Caco-2 (cell line): ENCODE measurements at regions not wholly inside any gene's neighbourhood (a gene's known extent, or its start where the extent isn't known, plus 50 kb on each side); places are given as distances from the start of the nearest gene placed in this dataset.
"Not testable (repeated sequence)": the region's sequence is repeated elsewhere in the genome, so short reads cannot be mapped to it uniquely, and the experiment has no call there.

Experiments
- BruUV-seq: library from RNA; stranded (reverse); fragments of 400-500 nt; replicated peaks from 2 replicates; lab custom pipeline; 2021; lab: Mats Ljungman, UMichigan
- CTCF ChIA-PET: fragments of 300-600 bp; sonication (Branson Sonifier 250); formaldehyde crosslinking; loops from one replicate; lab custom pipeline; 2022; ENCODE audit warnings: antibody characterized with exemption; lab: Charles Lee
- POLR2A ChIA-PET: fragments of 300-600 bp; sonication (Branson Sonifier 250); formaldehyde crosslinking; loops from one replicate; lab custom pipeline; 2022; ENCODE audit warnings: antibody characterized with exemption; lab: Charles Lee
- DNase-seq, 2 experiments: peaks; one replicate each; pipeline versions ENCODE4 v3.0.0 to v3.0.0-alpha.2; 2020 to 2022
- H3K27me3 ChIP-seq: replicated peaks from 2 replicates; pipeline ENCODE4 v1.6.0; 2011; ENCODE audit warnings: low read length; ENCODE audit not compliant: control insufficient read depth, insufficient read depth
- H3K36me3 ChIP-seq: 2 replicates; pipeline ENCODE4 v1.5.1; 2011; ENCODE audit warnings: low read length; ENCODE audit not compliant: control insufficient read depth, insufficient read depth
- H3K4me1 ChIP-seq: fragments of 250-450 bp; sonication (Bioruptor Pico); 2 replicates; pipeline ENCODE4 v1.5.1; 2020; ENCODE audit warnings: mild to moderate bottlenecking
- H3K4me3 ChIP-seq: 2 replicates; pipeline ENCODE4 v1.5.1; 2011; ENCODE audit warnings: low read depth, mild to moderate bottlenecking, control low read depth, low read length
- H3K9me3 ChIP-seq: fragments of 250-450 bp; sonication (Bioruptor Pico); 2 replicates; pipeline ENCODE4 v1.5.1; 2020; ENCODE audit warnings: mild to moderate bottlenecking, moderate library complexity
- H3K27ac Mint-ChIP-seq: one replicate; pipeline ENCODE4 v1.8.0; 2022; ENCODE audit warnings: mixed read lengths; ENCODE audit not compliant: unreplicated experiment
- H3K27me3 Mint-ChIP-seq: one replicate; pipeline ENCODE4 v1.8.0; 2022; ENCODE audit warnings: mixed read lengths; ENCODE audit not compliant: insufficient read depth, unreplicated experiment
- H3K36me3 Mint-ChIP-seq: one replicate; pipeline ENCODE4 v1.8.0; 2022; ENCODE audit warnings: mild to moderate bottlenecking, mixed read lengths; ENCODE audit not compliant: insufficient read depth, unreplicated experiment
- H3K4me1 Mint-ChIP-seq: one replicate; pipeline ENCODE4 v1.8.0; 2022; ENCODE audit warnings: low read depth, mixed read lengths; ENCODE audit not compliant: unreplicated experiment
- H3K4me3 Mint-ChIP-seq: one replicate; pipeline ENCODE4 v1.8.0; 2022; ENCODE audit warnings: mild to moderate bottlenecking, moderate library complexity, mixed read lengths; ENCODE audit not compliant: unreplicated experiment
- H3K9me3 Mint-ChIP-seq: one replicate; pipeline ENCODE4 v1.8.0; 2022; ENCODE audit warnings: mixed read lengths; ENCODE audit not compliant: unreplicated experiment
- CTCF ChIP-seq, 2 experiments: fragments of 200-600 bp in 1 of 2; IDR thresholded peaks; 1 replicate in 1 of 2; 2 replicates in 1 of 2; pipeline versions ENCODE4 v1.5.1 to v1.8.0; 2011 to 2022; ENCODE audit warnings: antibody characterized with exemption in 1 of 2, control low read depth in 1 of 2, inconsistent platforms in 1 of 2, low read depth in 1 of 2, low read length in 1 of 2, mild to moderate bottlenecking in 1 of 2, moderate library complexity in 1 of 2; ENCODE audit not compliant: insufficient read depth in 1 of 2, severe bottlenecking in 1 of 2, unreplicated experiment in 1 of 2
- intact Hi-C: fragments of 100-400 bp; cut with micrococcal nuclease; formaldehyde crosslinking; loops from one replicate; pipeline ENCODE4 v1.10.0; 2022; ENCODE audit not compliant: unreplicated experiment

- BruUV-seq = no TSS peak
- TF ChIP-seq CTCF (IDR thresholded peaks at IDR 0.05; ENCODE audit: insufficient read depth in 1 of 2, low read depth in 1 of 2, low read length in 1 of 2, severe bottlenecking in 1 of 2, unreplicated experiment in 1 of 2) = no peak
- H3K27ac Mint-ChIP-seq = no peak overlapping the region
- no peaks in the 10 kb centered on the region for H3K36me3 ChIP-seq
- no peaks in the 10 kb centered on the region for H3K9me3 Mint-ChIP-seq
- CTCF ChIA-PET = no interaction called here
- intact Hi-C loops = no loop called here
- POLR2A ChIA-PET = no interaction called here
- H3K4me3 Mint-ChIP-seq = no peak overlapping the region
- H3K4me3 ChIP-seq = no peak overlapping the region
- H3K27me3 Mint-ChIP-seq = peaks cover 3% of the 10 kb centered on the region
- H3K9me3 ChIP-seq = no peaks in the 10 kb centered on the region
- no peaks in the 10 kb centered on the region for H3K4me1 ChIP-seq
- H3K27me3 ChIP-seq = no peaks in the 10 kb centered on the region
- H3K4me1 Mint-ChIP-seq = no peaks in the 10 kb centered on the region
- H3K36me3 Mint-ChIP-seq = no peaks in the 10 kb centered on the region
- no peak for DNase-seq
These were observed 77.0 kb upstream of the GBE1 start for GRCh38 chr3:81838457-81838856.

- H3K27me3 ChIP-seq = no peaks in the 10 kb centered on the region
- H3K4me1 ChIP-seq = no peaks in the 10 kb centered on the region
- Mint-ChIP-seq H3K27ac (no peak overlapping the region), H3K4me3 (no peak overlapping the region), H3K27me3 (no peaks in the 10 kb centered on the region), H3K4me1 (no peaks in the 10 kb centered on the region), H3K36me3 (no peaks in the 10 kb centered on the region), H3K9me3 (no peaks in the 10 kb centered on the region)
- no peak for TF ChIP-seq CTCF (IDR thresholded peaks at IDR 0.05; ENCODE audit: insufficient read depth in 1 of 2, low read depth in 1 of 2, low read length in 1 of 2, severe bottlenecking in 1 of 2, unreplicated experiment in 1 of 2)
- ChIA-PET CTCF (no interaction called here), POLR2A (no interaction called here)
- BruUV-seq = no TSS peak
- no peak overlapping the region for H3K4me3 ChIP-seq
- H3K9me3 ChIP-seq = no peaks in the 10 kb centered on the region
- intact Hi-C loops = no loop called here
- no peak for DNase-seq
- no peaks in the 10 kb centered on the region for H3K36me3 ChIP-seq
These were observed 75.7 kb upstream of the GBE1 start for GRCh38 chr3:81837071-81837593.

GRCh38 chr3:81829937-81830336 is 68.5 kb upstream of the GBE1 start:
- Mint-ChIP-seq H3K4me1 (no peaks in the 10 kb centered on the region), H3K27ac (no peak overlapping the region), H3K27me3 (peaks cover 2% of the 10 kb centered on the region), H3K9me3 (no peaks in the 10 kb centered on the region), H3K36me3 (no peaks in the 10 kb centered on the region), H3K4me3 (no peak overlapping the region)
- H3K4me3 ChIP-seq = no peak overlapping the region
- H3K27me3 ChIP-seq = no peaks in the 10 kb centered on the region
- DNase-seq = no peak
- no peaks in the 10 kb centered on the region for H3K36me3 ChIP-seq
- intact Hi-C loops = no loop called here
- BruUV-seq = no TSS peak
- H3K4me1 ChIP-seq = no peaks in the 10 kb centered on the region
- ChIA-PET CTCF (no interaction called here), POLR2A (no interaction called here)
- no peak for TF ChIP-seq CTCF (IDR thresholded peaks at IDR 0.05; ENCODE audit: insufficient read depth in 1 of 2, low read depth in 1 of 2, low read length in 1 of 2, severe bottlenecking in 1 of 2, unreplicated experiment in 1 of 2)
- no peaks in the 10 kb centered on the region for H3K9me3 ChIP-seq

GRCh38 chr3:81829272-81829671 is 67.8 kb upstream of the GBE1 start:
- H3K9me3 Mint-ChIP-seq, CTCF ChIA-PET, H3K4me1 Mint-ChIP-seq, H3K9me3 ChIP-seq, H3K27me3 ChIP-seq, H3K27me3 Mint-ChIP-seq, DNase-seq, BruUV-seq, H3K4me1 ChIP-seq, POLR2A ChIA-PET, H3K36me3 ChIP-seq, intact Hi-C loops, H3K36me3 Mint-ChIP-seq, H3K27ac Mint-ChIP-seq, H3K4me3 ChIP-seq, H3K4me3 Mint-ChIP-seq: not testable (repeated sequence)
